ENCODE measurements at regions not wholly inside any gene's neighbourhood (a gene's known extent, or its start where the extent isn't known, plus 50 kb on each side); places are given as distances from the start of the nearest gene placed in this dataset.

DNA sequence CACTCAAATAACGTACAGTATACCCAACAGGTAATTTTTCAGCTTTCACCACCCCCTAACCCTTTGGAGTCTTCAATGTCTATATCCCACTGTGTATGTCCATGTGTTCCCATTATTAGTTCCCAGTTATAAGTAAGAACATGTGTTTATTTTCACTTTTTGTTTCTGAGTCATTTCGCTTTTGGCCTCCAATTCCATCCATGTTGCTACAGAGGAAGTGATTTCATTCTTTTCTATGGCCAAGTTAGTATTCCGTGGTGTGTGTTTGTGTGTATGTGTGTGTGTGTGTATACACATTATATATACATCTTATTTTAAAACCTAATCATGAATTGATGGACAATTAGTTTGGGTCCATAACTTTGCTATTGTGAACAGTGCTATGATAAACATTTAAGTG, 464.4 kb downstream of the CMPK2 start:
- H3K36me3 ChIP-seq: no peaks in the 10 kb centered on the region
- H3K4me3 ChIP-seq: no peak overlapping the region
- no peak overlapping the region for H3K27ac ChIP-seq
- TF ChIP-seq, protein P1, sequence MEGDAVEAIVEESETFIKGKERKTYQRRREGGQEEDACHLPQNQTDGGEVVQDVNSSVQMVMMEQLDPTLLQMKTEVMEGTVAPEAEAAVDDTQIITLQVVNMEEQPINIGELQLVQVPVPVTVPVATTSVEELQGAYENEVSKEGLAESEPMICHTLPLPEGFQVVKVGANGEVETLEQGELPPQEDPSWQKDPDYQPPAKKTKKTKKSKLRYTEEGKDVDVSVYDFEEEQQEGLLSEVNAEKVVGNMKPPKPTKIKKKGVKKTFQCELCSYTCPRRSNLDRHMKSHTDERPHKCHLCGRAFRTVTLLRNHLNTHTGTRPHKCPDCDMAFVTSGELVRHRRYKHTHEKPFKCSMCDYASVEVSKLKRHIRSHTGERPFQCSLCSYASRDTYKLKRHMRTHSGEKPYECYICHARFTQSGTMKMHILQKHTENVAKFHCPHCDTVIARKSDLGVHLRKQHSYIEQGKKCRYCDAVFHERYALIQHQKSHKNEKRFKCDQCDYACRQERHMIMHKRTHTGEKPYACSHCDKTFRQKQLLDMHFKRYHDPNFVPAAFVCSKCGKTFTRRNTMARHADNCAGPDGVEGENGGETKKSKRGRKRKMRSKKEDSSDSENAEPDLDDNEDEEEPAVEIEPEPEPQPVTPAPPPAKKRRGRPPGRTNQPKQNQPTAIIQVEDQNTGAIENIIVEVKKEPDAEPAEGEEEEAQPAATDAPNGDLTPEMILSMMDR (IDR thresholded peaks at IDR 0.05): no peak
- H3K27me3 ChIP-seq (replicated peaks; ENCODE audit: insufficient read depth): no peaks in the 10 kb centered on the region
- ATAC-seq (ENCODE audit: insufficient number of reproducible peaks, low FRiP score, low read depth) (no peak), DNase-seq (ENCODE audit: low spot score) (no peak)
- H3K4me1 ChIP-seq (ENCODE audit: control insufficient read depth in 1 of 2, low read depth in 2 of 2): no peaks in the 10 kb centered on the region
- H3K9me3 ChIP-seq: no peaks in the 10 kb centered on the region

DNA sequence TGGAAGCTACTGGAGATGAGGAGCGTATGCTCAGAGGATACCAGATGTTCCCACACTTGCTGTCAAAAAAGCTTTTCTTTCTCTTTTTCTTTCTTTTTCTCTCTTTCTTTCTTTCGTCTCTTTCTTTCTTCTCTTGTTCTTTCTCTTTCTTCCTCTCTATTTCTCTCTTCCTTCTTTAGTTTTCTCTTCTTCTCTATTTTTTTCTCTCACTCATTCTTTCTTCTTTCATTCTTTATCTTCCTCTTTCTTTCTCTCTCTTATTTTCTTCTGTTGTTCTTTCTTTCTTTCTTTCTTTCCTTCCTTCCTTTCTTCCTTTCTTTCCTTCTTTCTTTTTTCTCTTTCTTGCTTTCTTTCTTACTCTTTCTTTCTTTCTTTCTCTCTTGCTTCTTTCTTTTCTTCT, 457.6 kb downstream of the CMPK2 start:
- Histone ChIP-seq H3K4me3 (no peak overlapping the region), H3K27me3 (replicated peaks; ENCODE audit: insufficient read depth) (no peaks in the 10 kb centered on the region), H3K27ac (no peak overlapping the region), H3K36me3 (no peaks in the 10 kb centered on the region), H3K9me3 (no peaks in the 10 kb centered on the region), H3K4me1 (ENCODE audit: control insufficient read depth in 1 of 2, low read depth in 2 of 2) (no peaks in the 10 kb centered on the region)
- TF ChIP-seq, protein P1 (IDR thresholded peaks at IDR 0.05): no peak
- DNase-seq (ENCODE audit: low spot score) (no peak), ATAC-seq (ENCODE audit: insufficient number of reproducible peaks, low FRiP score, low read depth) (no peak)

DNA sequence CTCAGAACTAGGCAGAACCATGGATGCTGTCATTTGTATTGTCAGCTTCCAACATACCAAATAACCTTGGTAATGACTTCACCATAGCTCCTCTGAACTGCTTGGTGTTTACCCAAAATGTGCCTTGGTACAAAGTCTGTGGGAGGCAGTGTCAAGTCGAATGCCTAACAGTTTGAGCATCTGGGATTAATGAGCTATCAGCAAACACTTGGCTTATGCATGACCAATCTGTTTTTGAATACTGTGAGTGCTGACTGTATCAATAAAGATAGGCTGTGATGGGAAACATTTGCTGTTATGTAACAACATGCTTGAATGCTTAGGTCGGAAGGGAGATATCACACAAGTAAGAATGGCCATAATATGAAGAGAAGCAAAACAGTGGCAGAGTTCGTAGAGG, 455.4 kb downstream of the CMPK2 start:
- Histone ChIP-seq H3K27me3 (replicated peaks; ENCODE audit: insufficient read depth) (no peaks in the 10 kb centered on the region), H3K27ac (no peak overlapping the region), H3K9me3 (no peaks in the 10 kb centered on the region), H3K4me1 (ENCODE audit: control insufficient read depth in 1 of 2, low read depth in 2 of 2) (no peaks in the 10 kb centered on the region), H3K4me3 (no peak overlapping the region), H3K36me3 (no peaks in the 10 kb centered on the region)
- TF ChIP-seq, protein P1 (IDR thresholded peaks at IDR 0.05): no peak
- no peak for ATAC-seq (ENCODE audit: insufficient number of reproducible peaks, low FRiP score, low read depth)
- no peak for DNase-seq (ENCODE audit: low spot score)

DNA sequence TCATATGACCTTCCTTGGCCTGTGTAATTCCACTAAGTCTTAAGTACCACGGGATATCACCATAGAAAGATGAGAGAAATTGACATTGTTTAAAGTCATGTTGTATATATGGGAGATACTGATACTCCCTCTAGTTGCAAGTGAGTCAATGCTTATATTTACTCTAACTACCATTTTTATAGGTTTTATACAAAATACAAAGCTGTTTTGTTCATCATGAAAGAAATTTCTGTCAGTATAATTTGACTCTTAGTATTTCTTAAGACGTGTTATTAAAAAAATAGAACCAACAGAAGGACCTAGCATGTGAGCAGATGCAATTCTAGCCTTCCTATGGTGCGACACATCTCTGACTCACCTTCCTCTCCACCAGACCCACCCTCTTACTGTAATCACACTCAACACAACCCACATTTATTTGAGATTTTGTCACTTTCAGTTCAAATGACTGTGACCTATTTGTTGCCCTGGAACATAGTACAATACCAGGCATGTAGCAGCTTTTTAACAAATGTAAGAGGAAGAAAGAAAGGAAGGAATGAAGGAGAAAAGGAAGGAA, 453.1 kb downstream of the CMPK2 start:
- no peak for ATAC-seq (ENCODE audit: insufficient number of reproducible peaks, low FRiP score, low read depth)
- H3K9me3 ChIP-seq: no peaks in the 10 kb centered on the region
- DNase-seq (ENCODE audit: low spot score): no peak
- TF ChIP-seq, protein P1 (IDR thresholded peaks at IDR 0.05): no peak
- H3K4me3 ChIP-seq: no peak overlapping the region
- no peaks in the 10 kb centered on the region for H3K4me1 ChIP-seq (ENCODE audit: control insufficient read depth in 1 of 2, low read depth in 2 of 2)
- H3K27me3 ChIP-seq (replicated peaks; ENCODE audit: insufficient read depth): no peaks in the 10 kb centered on the region
- H3K27ac ChIP-seq: no peak overlapping the region
- no peaks in the 10 kb centered on the region for H3K36me3 ChIP-seq

DNA sequence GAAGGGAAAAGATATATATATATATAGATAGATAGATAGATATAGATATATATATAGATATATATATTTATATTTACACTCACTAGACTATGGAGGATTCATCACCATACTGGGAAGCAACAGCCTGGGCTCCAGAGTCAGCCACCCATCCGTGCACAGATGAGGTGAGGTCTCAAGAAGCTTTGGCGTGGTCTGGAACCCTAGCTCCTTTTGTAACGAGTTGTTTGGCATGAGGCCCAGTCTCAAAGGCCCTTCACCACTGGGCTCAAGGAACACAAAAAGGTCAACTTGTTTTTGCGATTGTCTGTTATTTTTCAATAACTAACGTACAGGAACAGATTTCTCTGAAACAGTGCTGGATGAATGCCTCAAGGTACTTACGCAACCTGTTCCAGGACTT, 448.7 kb downstream of the CMPK2 start:
- no peak overlapping the region for H3K4me3 ChIP-seq
- ATAC-seq (ENCODE audit: insufficient number of reproducible peaks, low FRiP score, low read depth) (no peak), DNase-seq (ENCODE audit: low spot score) (no peak)
- no peaks in the 10 kb centered on the region for H3K36me3 ChIP-seq
- H3K9me3 ChIP-seq: no peaks in the 10 kb centered on the region
- H3K27me3 ChIP-seq (replicated peaks; ENCODE audit: insufficient read depth): no peaks in the 10 kb centered on the region
- TF ChIP-seq, protein P1 (IDR thresholded peaks at IDR 0.05): no peak
- no peak overlapping the region for H3K27ac ChIP-seq
- H3K4me1 ChIP-seq (ENCODE audit: control insufficient read depth in 1 of 2, low read depth in 2 of 2): no peaks in the 10 kb centered on the region
